ENCODE measurements at regions not wholly inside any gene's neighbourhood (a gene's known extent, or its start where the extent isn't known, plus 50 kb on each side); places are given as distances from the start of the nearest gene placed in this dataset.

- DNase-seq (ENCODE audit: extremely low read depth in 1 of 2, low read depth in 1 of 2), result no peak
These were observed 587.6 kb upstream of the DIPK2B start for GRCh38 chrX:45788315-45788714.

- DNase-seq (ENCODE audit: extremely low read depth in 1 of 2, low read depth in 1 of 2), result no peak
These were observed 583.9 kb upstream of the DIPK2B start for GRCh38 chrX:45784590-45784989.

- DNase-seq (ENCODE audit: extremely low read depth in 1 of 2, low read depth in 1 of 2), result no peak
These were observed 582.3 kb upstream of the DIPK2B start for GRCh38 chrX:45783002-45783401.

- DNase-seq (ENCODE audit: extremely low read depth in 1 of 2, low read depth in 1 of 2), result no peak
These were observed 581.4 kb upstream of the DIPK2B start for GRCh38 chrX:45781901-45782553.

GRCh38 chrX:45778616-45779015 lies 577.9 kb upstream of the DIPK2B start:
- no peak for DNase-seq (ENCODE audit: extremely low read depth in 1 of 2, low read depth in 1 of 2)

DNA sequence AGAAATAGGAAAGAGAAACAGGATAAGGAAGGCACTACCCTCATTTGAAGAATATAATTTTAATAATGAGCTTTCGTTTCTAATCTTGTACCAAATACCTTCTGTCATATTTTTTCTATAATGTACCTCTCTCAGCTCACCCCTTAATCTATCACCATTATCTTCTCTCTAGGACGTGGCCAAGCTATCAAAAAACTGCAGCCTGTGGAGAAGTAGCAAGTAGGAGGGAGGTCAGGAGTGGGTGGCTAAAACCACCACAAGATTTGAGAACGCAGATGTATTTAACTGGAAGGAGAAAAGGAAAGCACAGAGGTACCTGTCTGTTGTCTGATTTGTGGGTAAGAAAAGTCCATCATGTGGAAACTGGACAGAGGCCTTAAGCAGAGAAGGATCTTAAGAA lies 576.7 kb upstream of the DIPK2B start:
- DNase-seq (ENCODE audit: extremely low read depth in 1 of 2, low read depth in 1 of 2), result no peak

GRCh38 chrX:45775468-45775867 lies 574.8 kb upstream of the DIPK2B start:
- DNase-seq (ENCODE audit: extremely low read depth in 1 of 2, low read depth in 1 of 2), result no peak

DNA sequence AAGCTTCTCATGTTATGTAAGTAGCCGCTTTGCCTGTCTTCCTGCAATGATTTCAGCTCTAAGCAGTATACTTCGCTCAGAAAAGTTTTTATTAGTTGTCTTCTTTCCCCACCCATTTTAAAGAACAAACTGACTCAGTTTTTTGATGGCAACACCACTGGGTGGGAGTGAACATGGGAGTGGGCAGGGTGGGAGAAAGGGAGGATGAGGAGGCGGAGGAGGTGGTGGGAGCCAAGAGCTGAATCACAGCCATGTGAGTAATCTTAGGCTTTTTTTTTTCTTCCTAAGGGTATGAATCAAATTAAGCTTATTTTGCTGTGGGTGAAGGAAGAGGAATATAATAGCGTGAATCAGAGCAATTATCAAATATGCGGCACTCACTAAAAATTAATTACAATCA lies 574.3 kb upstream of the DIPK2B start:
- no peak for DNase-seq (ENCODE audit: extremely low read depth in 1 of 2, low read depth in 1 of 2)

DNA sequence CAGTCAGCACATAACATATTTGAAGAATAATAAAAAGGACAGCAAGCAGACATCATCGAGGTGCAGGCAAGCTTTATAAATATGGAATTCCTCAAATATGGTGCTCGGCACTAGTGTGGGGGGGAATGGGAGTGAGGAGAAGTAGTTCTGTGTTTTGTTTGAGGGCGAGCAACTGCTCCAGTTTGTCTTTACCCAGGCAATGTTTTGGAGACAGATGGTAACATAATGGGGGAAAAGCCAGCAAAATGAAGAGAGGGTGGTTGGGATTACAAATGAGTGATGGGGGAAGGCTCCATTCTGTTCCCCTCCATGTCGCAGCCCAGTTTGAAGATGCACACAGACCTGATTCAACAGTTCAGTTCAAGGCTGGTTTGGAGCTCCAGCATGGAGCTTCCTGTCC lies 572.9 kb upstream of the DIPK2B start:
- no peak for DNase-seq (ENCODE audit: extremely low read depth in 1 of 2, low read depth in 1 of 2)

DNA sequence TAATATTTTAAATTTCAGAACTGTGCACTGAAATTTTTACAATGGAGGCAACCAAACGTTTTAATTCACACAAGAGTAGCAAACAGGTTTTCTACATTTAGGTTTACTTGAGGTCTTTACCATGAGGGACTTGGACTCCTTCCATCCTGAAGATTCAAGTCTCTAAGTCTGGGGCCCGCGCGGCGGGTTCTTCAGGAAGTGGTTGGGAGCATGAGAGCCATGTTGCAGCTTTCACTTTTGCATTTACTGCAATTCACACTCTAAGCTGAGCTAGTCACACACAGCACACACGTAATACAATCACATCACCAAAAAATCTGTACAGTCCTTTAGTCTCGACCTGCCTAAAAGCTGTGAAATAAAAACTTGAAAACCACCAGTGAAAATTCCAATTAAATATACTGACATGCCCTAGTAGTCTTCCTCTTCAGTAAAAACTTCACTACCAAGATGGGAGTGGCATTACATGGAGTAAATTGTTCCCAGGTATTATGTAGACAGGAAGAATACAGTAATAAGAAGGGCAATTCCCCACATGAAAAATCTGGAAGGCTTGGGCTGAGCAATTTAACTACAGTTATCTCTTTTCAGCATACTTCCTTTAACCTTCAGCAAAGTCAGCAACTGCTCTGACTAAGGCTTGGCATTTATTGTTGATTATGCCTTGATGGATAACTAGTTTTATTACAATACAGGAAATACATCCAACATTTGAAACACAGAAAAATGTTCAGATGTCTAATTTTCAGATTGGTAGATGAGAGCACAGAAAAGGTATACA lies 571.1 kb upstream of the DIPK2B start:
- no peak for DNase-seq (ENCODE audit: extremely low read depth in 1 of 2, low read depth in 1 of 2)

- DNase-seq (ENCODE audit: extremely low read depth in 1 of 2, low read depth in 1 of 2), result no peak
These were observed 570.4 kb upstream of the DIPK2B start for GRCh38 chrX:45771114-45771513.

DNA sequence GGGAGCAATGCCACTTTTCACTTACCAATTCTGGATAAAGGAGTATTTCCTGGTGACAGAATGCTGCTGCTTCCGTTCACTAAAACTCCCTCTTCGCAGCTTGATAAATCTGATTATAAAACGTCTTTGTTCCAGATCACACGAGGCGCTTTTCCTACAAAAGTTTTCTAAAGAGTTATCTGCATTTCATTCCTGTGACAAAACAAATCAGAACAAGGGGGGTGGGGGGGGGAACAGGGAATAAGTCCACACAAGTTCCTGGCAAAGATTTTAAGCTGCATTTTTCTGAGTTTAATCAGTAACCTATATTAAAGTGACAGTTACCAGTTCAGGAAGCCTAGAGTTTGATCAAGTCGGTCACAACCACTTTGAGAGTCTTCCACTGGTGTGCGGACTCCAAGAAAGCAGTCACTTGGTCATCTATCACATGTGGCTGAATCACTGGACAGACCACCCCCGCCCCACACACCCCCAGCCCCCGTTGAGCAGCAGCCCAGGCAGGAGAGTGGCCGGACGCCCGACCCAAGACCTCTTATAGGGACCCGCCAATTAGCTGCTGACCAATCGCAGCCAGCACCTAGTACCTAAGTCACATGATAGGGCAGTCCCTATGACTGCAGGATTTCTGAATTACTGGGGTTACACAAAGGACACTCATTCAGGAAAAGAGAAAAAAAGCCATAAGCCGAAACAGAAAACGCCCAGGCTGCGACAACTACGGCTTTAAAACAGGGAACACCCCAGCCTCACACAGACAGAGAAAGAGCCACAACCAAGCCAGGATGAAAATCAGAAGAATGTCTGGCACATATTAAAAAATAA lies 569.3 kb upstream of the DIPK2B start:
- DNase-seq (ENCODE audit: extremely low read depth in 1 of 2, low read depth in 1 of 2), result no peak

- no peak for DNase-seq (ENCODE audit: extremely low read depth in 1 of 2, low read depth in 1 of 2)
These were observed 568.1 kb upstream of the DIPK2B start for GRCh38 chrX:45768666-45769236.

DNA sequence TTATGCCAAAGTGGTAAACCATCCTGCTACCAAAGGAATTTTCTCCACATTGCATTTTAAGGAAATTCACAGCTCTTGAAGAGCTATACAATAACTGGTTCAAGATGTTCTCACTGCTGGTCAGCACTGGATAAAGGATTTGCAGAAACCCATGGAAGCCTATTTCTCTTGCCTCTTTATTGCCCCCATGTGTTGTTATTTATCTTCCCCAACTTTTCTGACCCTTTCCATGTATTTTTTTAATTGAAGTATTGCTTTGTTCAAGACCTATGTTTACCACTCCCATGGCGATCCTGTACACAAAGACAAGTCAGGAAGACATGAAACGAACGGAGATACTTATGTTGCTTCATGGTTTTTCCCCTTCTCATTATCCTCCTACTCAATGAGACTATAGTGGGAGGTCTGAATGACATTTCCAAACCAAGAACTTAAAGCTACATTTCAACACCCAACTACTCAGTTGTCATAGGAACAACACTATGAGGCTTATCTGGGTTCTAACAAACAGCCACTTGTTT lies 566.4 kb upstream of the DIPK2B start:
- DNase-seq (ENCODE audit: extremely low read depth in 1 of 2, low read depth in 1 of 2), result no peak

DNA sequence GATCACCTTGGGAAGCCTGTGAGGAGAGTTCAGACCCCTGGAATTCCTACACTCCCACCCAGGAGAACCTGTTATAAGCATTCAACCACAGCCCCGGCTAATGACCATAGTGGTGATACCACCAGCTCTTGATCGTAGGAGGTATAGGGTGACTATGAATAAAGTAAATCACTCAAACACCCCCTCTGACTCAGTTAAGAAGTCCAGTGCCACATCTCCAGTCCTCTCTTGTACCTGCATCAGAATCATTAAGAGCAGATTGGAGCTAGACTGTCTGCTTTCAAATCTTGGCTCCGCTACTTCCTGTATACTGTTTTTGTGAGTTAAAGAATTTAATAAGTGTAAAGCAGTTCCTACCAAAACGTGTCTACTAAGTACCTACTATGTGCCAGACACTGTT lies 565.1 kb upstream of the DIPK2B start:
- no peak for DNase-seq (ENCODE audit: extremely low read depth in 1 of 2, low read depth in 1 of 2)

DNA sequence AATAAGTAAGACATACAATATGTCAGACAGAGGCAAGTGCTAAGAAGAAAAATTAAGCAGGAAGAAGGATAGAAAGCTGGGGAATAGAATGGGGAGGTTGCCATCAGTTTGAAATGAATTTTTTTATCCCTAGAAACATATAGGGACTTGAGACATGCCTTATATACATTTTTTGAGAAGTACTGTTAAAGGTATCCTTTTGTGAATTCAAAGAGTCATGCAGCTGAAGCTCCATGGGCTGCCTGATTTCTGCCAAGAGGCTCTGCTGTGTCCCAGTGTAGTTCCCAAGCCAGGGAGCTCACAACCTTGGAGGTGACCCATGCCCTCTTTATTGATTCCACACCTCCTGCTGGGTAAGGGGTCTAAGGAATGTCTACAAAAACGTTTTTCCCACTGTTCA lies 564.6 kb upstream of the DIPK2B start:
- DNase-seq (ENCODE audit: extremely low read depth in 1 of 2, low read depth in 1 of 2), result no peak

- DNase-seq (ENCODE audit: extremely low read depth in 1 of 2, low read depth in 1 of 2), result no peak
These were observed 562.3 kb upstream of the DIPK2B start for GRCh38 chrX:45762699-45763647.

DNA sequence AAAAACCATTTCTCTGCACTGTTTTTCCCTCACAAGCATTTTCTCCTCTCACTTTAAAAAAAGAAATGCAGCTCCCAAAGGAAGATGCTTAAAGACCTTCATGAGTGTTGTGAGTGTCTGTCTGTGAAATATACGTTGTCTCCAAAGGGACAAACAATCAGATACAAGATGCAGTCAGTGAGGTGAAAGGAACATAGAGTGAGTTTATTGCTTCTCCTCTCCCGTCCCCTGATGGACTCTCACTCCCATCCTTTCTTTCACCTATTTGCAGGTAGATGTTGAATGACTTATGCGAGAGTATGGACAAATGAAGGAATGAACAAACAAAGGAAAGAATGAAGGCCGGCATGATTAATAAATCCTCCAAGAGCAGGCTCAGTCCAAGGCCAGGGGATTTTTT lies 561.2 kb upstream of the DIPK2B start:
- DNase-seq (ENCODE audit: extremely low read depth in 1 of 2, low read depth in 1 of 2), result no peak

- no peak for DNase-seq (ENCODE audit: extremely low read depth in 1 of 2, low read depth in 1 of 2)
These were observed 559.6 kb upstream of the DIPK2B start for GRCh38 chrX:45760187-45760742.
